HepG2 (cell line): ENCODE measurements at regions not wholly inside any gene's neighbourhood (a gene's known extent, or its start where the extent isn't known, plus 50 kb on each side); places are given as distances from the start of the nearest gene placed in this dataset.

Experiments
- FIP1L1 ChIP-seq: fragments of 200-400 bp; formaldehyde crosslinking; IDR thresholded peaks from 2 replicates; pipeline ENCODE4 v1.6.1; 2018; ENCODE audit warnings: low read depth, mild to moderate bottlenecking, low read length, moderate library complexity, borderline replicate concordance; ENCODE audit not compliant: insufficient read depth
- FOXA3 ChIP-seq: IDR thresholded peaks from 2 replicates; pipeline ENCODE4 v1.6.1; 2016; ENCODE audit warnings: missing genetic modification reagents, missing compliant biosample characterization
- HMGXB4 ChIP-seq, 2 experiments: sonication (generic) in 1 of 2; formaldehyde crosslinking in 1 of 2; IDR thresholded peaks; 2 replicates each; pipeline versions ENCODE4 v1.4.0 to v1.6.1; 2018 to 2020; ENCODE audit warnings: missing genetic modification reagents in 2 of 2, borderline replicate concordance in 1 of 2, low read depth in 1 of 2, mild to moderate bottlenecking in 1 of 2, missing biosample characterization in 1 of 2
- TFAP4 ChIP-seq: sonication (generic); IDR thresholded peaks from 2 replicates; pipeline ENCODE4 v1.6.1; 2016; ENCODE audit warnings: low read depth, borderline replicate concordance
- ZHX1 ChIP-seq: sonication (generic); formaldehyde crosslinking; IDR thresholded peaks from 2 replicates; pipeline ENCODE4 v1.8.1; 2022; ENCODE audit warnings: low read depth, mild to moderate bottlenecking, missing genetic modification reagents
- ZNF33B ChIP-seq: sonication (generic); formaldehyde crosslinking; IDR thresholded peaks from 2 replicates; pipeline ENCODE4 v1.5.1; 2020; ENCODE audit warnings: mild to moderate bottlenecking, missing genetic modification reagents
- ZNF354B ChIP-seq: sonication (generic); formaldehyde crosslinking; IDR thresholded peaks from 2 replicates; pipeline ENCODE4 v1.8.0; 2022; ENCODE audit warnings: mild to moderate bottlenecking, missing genetic modification reagents

- TF ChIP-seq HMGXB4 (CRISPR knock-in tag; IDR thresholded peaks at IDR 0.05; ENCODE audit: borderline replicate concordance in 1 of 2, low read depth in 1 of 2) (no peak), FIP1L1 (no peak), FOXA3 (CRISPR knock-in tag) (no peak), ZNF33B (no peak), ZHX1 (CRISPR knock-in tag) (no peak), ZNF354B (no peak), TFAP4 (no peak)
These were observed 104.5 kb upstream of the SFSWAP start (continued) for GRCh38 chr12:131606218-131606901.
